HCT116 (cell line): ENCODE measurements at regions not wholly inside any gene's neighbourhood (a gene's known extent, or its start where the extent isn't known, plus 50 kb on each side); places are given as distances from the start of the nearest gene placed in this dataset.

Source experiments
- ATAC-seq: fragments of 200-7000 bp; cut with Tn5 transposase; 2 replicates; pipeline ENCODE4 v1.9.1; 2020; ENCODE audit warnings: mild to moderate bottlenecking, moderate library complexity
- BruUV-seq: library from RNA; stranded (reverse); fragments of 400-500 nt; replicated peaks from 2 replicates; lab custom pipeline; 2021; lab: Mats Ljungman, UMichigan
- CTCF ChIA-PET: fragments of 300-600 bp; sonication (Branson Sonifier 250); formaldehyde crosslinking; loops from one replicate; lab custom pipeline; 2021; ENCODE audit warnings: antibody characterized with exemption; lab: Charles Lee
- POLR2A ChIA-PET: fragments of 300-600, 350-600 bp; sonication (Branson Sonifier 250); formaldehyde crosslinking; loops from one replicate; lab custom pipeline; 2021; ENCODE audit warnings: antibody characterized with exemption; lab: Charles Lee
- RAD21 ChIA-PET, 2 experiments: fragments of 300-600 bp; sonication (Branson Sonifier 250); formaldehyde crosslinking; loops; one replicate each; lab custom pipeline; 2023; ENCODE audit warnings: low total read pairs in 2 of 2; ENCODE audit not compliant: uncharacterized antibody in 2 of 2, unreplicated experiment in 2 of 2, low non-redundant PET in 1 of 2; lab: Charles Lee
- DNase-seq: peaks from one replicate; pipeline ENCODE4 v3.0.0-alpha.2; 2010; ENCODE audit warnings: low read depth, low spot score
- H2AFZ ChIP-seq: fragments of 200-600 bp; shearing (Covaris generic), sonication (generic); 2 replicates; pipeline ENCODE4 v1.6.1; 2017; ENCODE audit warnings: low read depth, mixed run types, mixed read lengths, antibody characterized with exemption, low read length; ENCODE audit not compliant: poor library complexity, severe bottlenecking
- H3K27ac ChIP-seq: 2 replicates; pipeline ENCODE4 v1.5.1; 2012; ENCODE audit warnings: low read depth, low read length
- H3K27me3 ChIP-seq: fragments of 200-600 bp; sonication (generic); 2 replicates; pipeline ENCODE4 v1.6.1; 2016; ENCODE audit warnings: mixed run types, low read length, mixed read lengths; ENCODE audit not compliant: insufficient read depth
- H3K36me3 ChIP-seq, 2 experiments: fragments of 200-500 bp in 1 of 2; fragments of 200-600 bp in 1 of 2; sonication (Bioruptor generic) in 1 of 2; sonication (generic) in 1 of 2; 2 replicates each; pipeline versions ENCODE4 v1.5.1 to v1.6.1; 2014 to 2016; ENCODE audit warnings: low read length in 2 of 2, inconsistent platforms in 1 of 2, mixed read lengths in 1 of 2, mixed run types in 1 of 2; ENCODE audit not compliant: insufficient read depth in 2 of 2, control insufficient read depth in 1 of 2
- H3K4me1 ChIP-seq, 2 experiments: fragments of 200-600 bp in 1 of 2; sonication (generic) in 1 of 2; 2 replicates each; pipeline versions ENCODE4 v1.5.1 to v1.6.1; 2012 to 2017; ENCODE audit warnings: low read length in 2 of 2, inconsistent platforms in 1 of 2, mild to moderate bottlenecking in 1 of 2, mixed read lengths in 1 of 2, mixed run types in 1 of 2, moderate library complexity in 1 of 2; ENCODE audit not compliant: insufficient read depth in 2 of 2, control insufficient read depth in 1 of 2
- H3K4me2 ChIP-seq: fragments of 200-600 bp; sonication (generic); 2 replicates; pipeline ENCODE4 v1.6.1; 2017; ENCODE audit warnings: mixed run types, low read length, mixed read lengths
- H3K4me3 ChIP-seq, 2 experiments: fragments of 200-600 bp in 1 of 2; sonication (generic) in 1 of 2; replicated peaks in 1 of 2; 2 replicates each; pipeline ENCODE4 v1.5.1; 2011 to 2016; ENCODE audit warnings: low read length in 2 of 2, control low read depth in 1 of 2, low read depth in 1 of 2, mild to moderate bottlenecking in 1 of 2, mixed read lengths in 1 of 2, mixed run types in 1 of 2
- H3K79me2 ChIP-seq: fragments of 200-600 bp; sonication (generic); 2 replicates; pipeline ENCODE4 v1.6.1; 2017; ENCODE audit warnings: mild to moderate bottlenecking, mixed run types, low read length, moderate library complexity, mixed read lengths; ENCODE audit not compliant: insufficient read depth
- H3K9ac ChIP-seq: fragments of 200-600 bp; sonication (generic); 2 replicates; pipeline ENCODE4 v1.6.1; 2016; ENCODE audit warnings: low read length, mixed read lengths
- H3K9me2 ChIP-seq: fragments of 200-600 bp; sonication (generic), shearing (Covaris generic); 2 replicates; pipeline ENCODE4 v1.6.1; 2017; ENCODE audit warnings: mixed run types, mild to moderate bottlenecking, moderate library complexity; ENCODE audit not compliant: insufficient read depth
- H3K9me3 ChIP-seq, 2 experiments: fragments of 200-500 bp in 1 of 2; fragments of 200-600 bp in 1 of 2; sonication (Bioruptor generic) in 1 of 2; sonication (generic) in 1 of 2; 2 replicates each; pipeline ENCODE4 v1.6.1; 2014 to 2017; ENCODE audit warnings: low read length in 2 of 2, mixed read lengths in 2 of 2, inconsistent platforms in 1 of 2, low read depth in 1 of 2, mild to moderate bottlenecking in 1 of 2, mixed run types in 1 of 2, moderate library complexity in 1 of 2; ENCODE audit not compliant: control insufficient read depth in 1 of 2, insufficient read depth in 1 of 2
- H4K20me1 ChIP-seq: fragments of 200-600 bp; sonication (generic), shearing (Covaris generic); 2 replicates; pipeline ENCODE4 v1.6.1; 2017; ENCODE audit warnings: mixed run types, mild to moderate bottlenecking, moderate library complexity; ENCODE audit not compliant: insufficient read depth
- ATF3 ChIP-seq: IDR thresholded peaks from 2 replicates; pipeline ENCODE4 v1.6.1; 2012
- CBX3 ChIP-seq: IDR thresholded peaks from 2 replicates; pipeline ENCODE4 v1.6.1; 2012; ENCODE audit warnings: low read depth
- EGR1 ChIP-seq: IDR thresholded peaks from 2 replicates; pipeline ENCODE4 v1.6.1; 2012; ENCODE audit warnings: low read depth
- ELF1 ChIP-seq: IDR thresholded peaks from 2 replicates; pipeline ENCODE4 v1.6.1; 2012; ENCODE audit warnings: low read depth, borderline replicate concordance
- EZH2 ChIP-seq: fragments of 200-600 bp; sonication (generic); IDR thresholded peaks from 2 replicates; pipeline ENCODE4 v1.6.1; 2017; ENCODE audit warnings: antibody characterized with exemption, mixed run types
- EZH2phosphoT487 ChIP-seq: fragments of 200-600 bp; IDR thresholded peaks from 2 replicates; pipeline ENCODE4 v1.6.1; 2018; ENCODE audit warnings: antibody characterized with exemption, borderline replicate concordance
- FOSL1 ChIP-seq: IDR thresholded peaks from 2 replicates; pipeline ENCODE4 v1.6.1; 2012; ENCODE audit warnings: low read depth
- JUND ChIP-seq: IDR thresholded peaks from 2 replicates; pipeline ENCODE4 v1.6.1; 2012
- MAX ChIP-seq: IDR thresholded peaks from 2 replicates; pipeline ENCODE4 v1.6.1; 2012
- POLR2A ChIP-seq: IDR thresholded peaks from 2 replicates; pipeline ENCODE4 v1.7.0; 2011; ENCODE audit warnings: borderline replicate concordance; ENCODE audit not compliant: insufficient read depth, insufficient read length; ENCODE audit errors: extremely low read depth
- POLR2AphosphoS5 ChIP-seq: IDR thresholded peaks from 2 replicates; pipeline ENCODE4 v1.6.1; 2011; ENCODE audit warnings: mild to moderate bottlenecking, low read depth, low read length, moderate library complexity
- REST ChIP-seq: IDR thresholded peaks from 2 replicates; pipeline ENCODE4 v1.6.1; 2012; ENCODE audit warnings: low read depth
- SIN3A ChIP-seq: IDR thresholded peaks from 2 replicates; pipeline ENCODE4 v1.6.1; 2012; ENCODE audit warnings: low read depth
- SP1 ChIP-seq: IDR thresholded peaks from 2 replicates; pipeline ENCODE4 v1.6.1; 2012; ENCODE audit warnings: low read depth
- SRF ChIP-seq: IDR thresholded peaks from 2 replicates; pipeline ENCODE4 v1.6.1; 2012; ENCODE audit warnings: low read depth
- YY1 ChIP-seq: IDR thresholded peaks from 2 replicates; pipeline ENCODE4 v1.6.1; 2011; ENCODE audit warnings: low read length, low read depth, moderate library complexity, mild to moderate bottlenecking; ENCODE audit not compliant: insufficient replicate concordance; ENCODE audit errors: extremely low read depth
- ZFX ChIP-seq: fragments of 450-650 bp; IDR thresholded peaks from 2 replicates; pipeline ENCODE4 v1.6.1; 2017
- ZNF274 ChIP-seq: fragments of 200-500 bp; sonication (Bioruptor generic); IDR thresholded peaks from 2 replicates; pipeline ENCODE4 v1.6.1; 2014; ENCODE audit warnings: mild to moderate bottlenecking, low read depth, low read length, inconsistent platforms
- intact Hi-C: fragments of 100-400 bp; cut with micrococcal nuclease; formaldehyde crosslinking; loops from 2 replicates; pipeline ENCODE4 v1.10.0; 2022

GRCh38 chr20:47857187-47857568, 71.9 kb upstream of the SULF2 start:
- no TSS peak for BruUV-seq
- Histone ChIP-seq H3K9ac (no peak overlapping the region), H4K20me1 (no peaks in the 10 kb centered on the region), H3K36me3 (no peaks in the 10 kb centered on the region), H3K9me3 (no peaks in the 10 kb centered on the region), H3K27me3 (no peaks in the 10 kb centered on the region), H3K4me3 (no peak overlapping the region), H3K9me2 (no peaks in the 10 kb centered on the region), H2AFZ (no peak overlapping the region), H3K79me2 (no peaks in the 10 kb centered on the region), H3K4me1 (peaks cover 0 to 7% of the 10 kb centered on the region in 2 experiments; a peak in 1 of 4 replicates), H3K27ac (no peak overlapping the region), H3K4me2 (no peak overlapping the region)
- ChIA-PET RAD21 (no interaction called here), POLR2A (no interaction called here), CTCF (interaction anchor here (0.5 to 1.2 kb wide), 2 partner anchors 763 to 1277 kb away, joined by 4 read pairs; no protein-coding TSS in a partner anchor)
- DNase-seq, result no peak
- intact Hi-C loops, result no loop called here
- no peak for ATAC-seq
- TF ChIP-seq EGR1, result no peak
- TF ChIP-seq ZFX, result no peak
- TF ChIP-seq ATF3, result no peak
- TF ChIP-seq SP1, result no peak
- no peak for TF ChIP-seq CBX3
- TF ChIP-seq EZH2phosphoT487, result no peak
- no peak for TF ChIP-seq FOSL1
- TF ChIP-seq JUND, result no peak
- no peak for TF ChIP-seq EZH2
- no peak for TF ChIP-seq YY1
- no peak for TF ChIP-seq MAX
- no peak for TF ChIP-seq ELF1
- TF ChIP-seq SRF, result no peak
- TF ChIP-seq ZNF274, result no peak

- Histone ChIP-seq H3K36me3 (no peaks in the 10 kb centered on the region), H4K20me1 (no peaks in the 10 kb centered on the region), H3K79me2 (no peaks in the 10 kb centered on the region), H3K9me3 (no peaks in the 10 kb centered on the region), H3K4me2 (no peak overlapping the region), H3K27ac (no peak overlapping the region), H3K4me1 (peaks cover 0 to 7% of the 10 kb centered on the region in 2 experiments; a peak in 1 of 4 replicates), H3K9me2 (no peaks in the 10 kb centered on the region), H2AFZ (no peak overlapping the region), H3K4me3 (no peak overlapping the region), H3K27me3 (no peaks in the 10 kb centered on the region), H3K9ac (no peak overlapping the region)
- RAD21 ChIA-PET, result no interaction called here
- ATAC-seq (no peak), DNase-seq (no peak)
- BruUV-seq, result no TSS peak
- intact Hi-C loops, result no loop called here
- POLR2A ChIA-PET, result no interaction called here
- CTCF ChIA-PET, result no interaction called here
- TF ChIP-seq ZNF274 (no peak), EZH2 (no peak), ELF1 (no peak), ATF3 (no peak), SIN3A (no peak), POLR2A (no peak), JUND (no peak), POLR2AphosphoS5 (no peak), REST (no peak)
Observed at GRCh38 chr20:47855799-47856198, 70.5 kb upstream of the SULF2 start.
